HCT116 (cell line): ENCODE measurements at regions not wholly inside any gene's neighbourhood (a gene's known extent, or its start where the extent isn't known, plus 50 kb on each side); places are given as distances from the start of the nearest gene placed in this dataset.

Experiments
- ATAC-seq: fragments of 200-7000 bp; cut with Tn5 transposase; 2 replicates; pipeline ENCODE4 v1.9.1; 2020; ENCODE audit warnings: mild to moderate bottlenecking, moderate library complexity
- BruUV-seq: library from RNA; stranded (reverse); fragments of 400-500 nt; replicated peaks from 2 replicates; lab custom pipeline; 2021; lab: Mats Ljungman, UMichigan
- CTCF ChIA-PET: fragments of 300-600 bp; sonication (Branson Sonifier 250); formaldehyde crosslinking; loops from one replicate; lab custom pipeline; 2021; ENCODE audit warnings: antibody characterized with exemption; lab: Charles Lee
- POLR2A ChIA-PET: fragments of 300-600, 350-600 bp; sonication (Branson Sonifier 250); formaldehyde crosslinking; loops from one replicate; lab custom pipeline; 2021; ENCODE audit warnings: antibody characterized with exemption; lab: Charles Lee
- RAD21 ChIA-PET, 2 experiments: fragments of 300-600 bp; sonication (Branson Sonifier 250); formaldehyde crosslinking; loops; one replicate each; lab custom pipeline; 2023; ENCODE audit warnings: low total read pairs in 2 of 2; ENCODE audit not compliant: uncharacterized antibody in 2 of 2, unreplicated experiment in 2 of 2, low non-redundant PET in 1 of 2; lab: Charles Lee
- DNase-seq: peaks from one replicate; pipeline ENCODE4 v3.0.0-alpha.2; 2010; ENCODE audit warnings: low read depth, low spot score
- H2AFZ ChIP-seq: fragments of 200-600 bp; shearing (Covaris generic), sonication (generic); 2 replicates; pipeline ENCODE4 v1.6.1; 2017; ENCODE audit warnings: low read depth, mixed run types, mixed read lengths, antibody characterized with exemption, low read length; ENCODE audit not compliant: poor library complexity, severe bottlenecking
- H3K27ac ChIP-seq: 2 replicates; pipeline ENCODE4 v1.5.1; 2012; ENCODE audit warnings: low read depth, low read length
- H3K27me3 ChIP-seq: fragments of 200-600 bp; sonication (generic); 2 replicates; pipeline ENCODE4 v1.6.1; 2016; ENCODE audit warnings: mixed run types, low read length, mixed read lengths; ENCODE audit not compliant: insufficient read depth
- H3K36me3 ChIP-seq, 2 experiments: fragments of 200-500 bp in 1 of 2; fragments of 200-600 bp in 1 of 2; sonication (Bioruptor generic) in 1 of 2; sonication (generic) in 1 of 2; 2 replicates each; pipeline versions ENCODE4 v1.5.1 to v1.6.1; 2014 to 2016; ENCODE audit warnings: low read length in 2 of 2, inconsistent platforms in 1 of 2, mixed read lengths in 1 of 2, mixed run types in 1 of 2; ENCODE audit not compliant: insufficient read depth in 2 of 2, control insufficient read depth in 1 of 2
- H3K4me1 ChIP-seq, 2 experiments: fragments of 200-600 bp in 1 of 2; sonication (generic) in 1 of 2; 2 replicates each; pipeline versions ENCODE4 v1.5.1 to v1.6.1; 2012 to 2017; ENCODE audit warnings: low read length in 2 of 2, inconsistent platforms in 1 of 2, mild to moderate bottlenecking in 1 of 2, mixed read lengths in 1 of 2, mixed run types in 1 of 2, moderate library complexity in 1 of 2; ENCODE audit not compliant: insufficient read depth in 2 of 2, control insufficient read depth in 1 of 2
- H3K4me2 ChIP-seq: fragments of 200-600 bp; sonication (generic); 2 replicates; pipeline ENCODE4 v1.6.1; 2017; ENCODE audit warnings: mixed run types, low read length, mixed read lengths
- H3K4me3 ChIP-seq, 2 experiments: fragments of 200-600 bp in 1 of 2; sonication (generic) in 1 of 2; replicated peaks in 1 of 2; 2 replicates each; pipeline ENCODE4 v1.5.1; 2011 to 2016; ENCODE audit warnings: low read length in 2 of 2, control low read depth in 1 of 2, low read depth in 1 of 2, mild to moderate bottlenecking in 1 of 2, mixed read lengths in 1 of 2, mixed run types in 1 of 2
- H3K79me2 ChIP-seq: fragments of 200-600 bp; sonication (generic); 2 replicates; pipeline ENCODE4 v1.6.1; 2017; ENCODE audit warnings: mild to moderate bottlenecking, mixed run types, low read length, moderate library complexity, mixed read lengths; ENCODE audit not compliant: insufficient read depth
- H3K9ac ChIP-seq: fragments of 200-600 bp; sonication (generic); 2 replicates; pipeline ENCODE4 v1.6.1; 2016; ENCODE audit warnings: low read length, mixed read lengths
- H3K9me2 ChIP-seq: fragments of 200-600 bp; sonication (generic), shearing (Covaris generic); 2 replicates; pipeline ENCODE4 v1.6.1; 2017; ENCODE audit warnings: mixed run types, mild to moderate bottlenecking, moderate library complexity; ENCODE audit not compliant: insufficient read depth
- H3K9me3 ChIP-seq, 2 experiments: fragments of 200-500 bp in 1 of 2; fragments of 200-600 bp in 1 of 2; sonication (Bioruptor generic) in 1 of 2; sonication (generic) in 1 of 2; 2 replicates each; pipeline ENCODE4 v1.6.1; 2014 to 2017; ENCODE audit warnings: low read length in 2 of 2, mixed read lengths in 2 of 2, inconsistent platforms in 1 of 2, low read depth in 1 of 2, mild to moderate bottlenecking in 1 of 2, mixed run types in 1 of 2, moderate library complexity in 1 of 2; ENCODE audit not compliant: control insufficient read depth in 1 of 2, insufficient read depth in 1 of 2
- H4K20me1 ChIP-seq: fragments of 200-600 bp; sonication (generic), shearing (Covaris generic); 2 replicates; pipeline ENCODE4 v1.6.1; 2017; ENCODE audit warnings: mixed run types, mild to moderate bottlenecking, moderate library complexity; ENCODE audit not compliant: insufficient read depth
- CBX3 ChIP-seq: IDR thresholded peaks from 2 replicates; pipeline ENCODE4 v1.6.1; 2012; ENCODE audit warnings: low read depth
- CTCF ChIP-seq, 3 experiments: fragments of 200-600 bp in 1 of 3; sonication (generic) in 1 of 3; IDR thresholded peaks in 2 of 3; conservative IDR thresholded peaks in 1 of 3; 2 replicates each; pipeline ENCODE4 v1.5.1; 2012 to 2017; ENCODE audit warnings: low read depth in 2 of 3, low read length in 2 of 3, antibody characterized with exemption in 1 of 3, borderline replicate concordance in 1 of 3, control low read depth in 1 of 3, mild to moderate bottlenecking in 1 of 3, mixed read lengths in 1 of 3, mixed run types in 1 of 3, moderate library complexity in 1 of 3; ENCODE audit not compliant: insufficient read depth in 1 of 3
- EGR1 ChIP-seq: IDR thresholded peaks from 2 replicates; pipeline ENCODE4 v1.6.1; 2012; ENCODE audit warnings: low read depth
- EZH2phosphoT487 ChIP-seq: fragments of 200-600 bp; IDR thresholded peaks from 2 replicates; pipeline ENCODE4 v1.6.1; 2018; ENCODE audit warnings: antibody characterized with exemption, borderline replicate concordance
- POLR2A ChIP-seq: IDR thresholded peaks from 2 replicates; pipeline ENCODE4 v1.7.0; 2011; ENCODE audit warnings: borderline replicate concordance; ENCODE audit not compliant: insufficient read depth, insufficient read length; ENCODE audit errors: extremely low read depth
- SIN3A ChIP-seq: IDR thresholded peaks from 2 replicates; pipeline ENCODE4 v1.6.1; 2012; ENCODE audit warnings: low read depth
- SRF ChIP-seq: IDR thresholded peaks from 2 replicates; pipeline ENCODE4 v1.6.1; 2012; ENCODE audit warnings: low read depth
- YY1 ChIP-seq: IDR thresholded peaks from 2 replicates; pipeline ENCODE4 v1.6.1; 2011; ENCODE audit warnings: low read length, low read depth, moderate library complexity, mild to moderate bottlenecking; ENCODE audit not compliant: insufficient replicate concordance; ENCODE audit errors: extremely low read depth
- ZFX ChIP-seq: fragments of 450-650 bp; IDR thresholded peaks from 2 replicates; pipeline ENCODE4 v1.6.1; 2017
- ZNF274 ChIP-seq: fragments of 200-500 bp; sonication (Bioruptor generic); IDR thresholded peaks from 2 replicates; pipeline ENCODE4 v1.6.1; 2014; ENCODE audit warnings: mild to moderate bottlenecking, low read depth, low read length, inconsistent platforms
- intact Hi-C: fragments of 100-400 bp; cut with micrococcal nuclease; formaldehyde crosslinking; loops from 2 replicates; pipeline ENCODE4 v1.10.0; 2022

GRCh38 chr20:39458452-39458851 lies 496.3 kb downstream of the DHX35 start (continued):
- TF ChIP-seq CTCF (IDR thresholded peaks at IDR 0.05 in 2 of 3, conservative IDR thresholded peaks at IDR 0.05 in 1 of 3; ENCODE audit: borderline replicate concordance in 1 of 3, insufficient read depth in 1 of 3, low read depth in 2 of 3, low read length in 2 of 3) (no peak), ZNF274 (no peak), EGR1 (no peak), SRF (no peak), POLR2A (no peak), EZH2phosphoT487 (no peak)
- TF ChIP-seq, all 23 proteins: peak for 0

GRCh38 chr20:39453890-39454289 lies 491.7 kb downstream of the DHX35 start:
- ChIA-PET RAD21 (no interaction called here), POLR2A (no interaction called here), CTCF (no interaction called here)
- Histone ChIP-seq H3K9me2 (no peaks in the 10 kb centered on the region), H3K4me3 (no peak overlapping the region), H3K9me3 (no peaks in the 10 kb centered on the region), H3K4me2 (no peak overlapping the region), H2AFZ (no peak overlapping the region), H3K79me2 (no peaks in the 10 kb centered on the region), H3K27me3 (no peaks in the 10 kb centered on the region), H3K9ac (no peak overlapping the region), H3K4me1 (no peaks in the 10 kb centered on the region), H4K20me1 (no peaks in the 10 kb centered on the region), H3K36me3 (no peaks in the 10 kb centered on the region), H3K27ac (no peak overlapping the region)
- DNase-seq: no peak
- intact Hi-C loops: no loop called here
- ATAC-seq: no peak
- TF ChIP-seq ZFX: no peak
- TF ChIP-seq ZNF274: no peak
- no peak for TF ChIP-seq YY1
- no peak for TF ChIP-seq CBX3
- TF ChIP-seq SIN3A: no peak
- BruUV-seq: no TSS peak
